ENCODE measurements at regions not wholly inside any gene's neighbourhood (a gene's known extent, or its start where the extent isn't known, plus 50 kb on each side); places are given as distances from the start of the nearest gene placed in this dataset.

- TF ChIP-seq, protein P1, sequence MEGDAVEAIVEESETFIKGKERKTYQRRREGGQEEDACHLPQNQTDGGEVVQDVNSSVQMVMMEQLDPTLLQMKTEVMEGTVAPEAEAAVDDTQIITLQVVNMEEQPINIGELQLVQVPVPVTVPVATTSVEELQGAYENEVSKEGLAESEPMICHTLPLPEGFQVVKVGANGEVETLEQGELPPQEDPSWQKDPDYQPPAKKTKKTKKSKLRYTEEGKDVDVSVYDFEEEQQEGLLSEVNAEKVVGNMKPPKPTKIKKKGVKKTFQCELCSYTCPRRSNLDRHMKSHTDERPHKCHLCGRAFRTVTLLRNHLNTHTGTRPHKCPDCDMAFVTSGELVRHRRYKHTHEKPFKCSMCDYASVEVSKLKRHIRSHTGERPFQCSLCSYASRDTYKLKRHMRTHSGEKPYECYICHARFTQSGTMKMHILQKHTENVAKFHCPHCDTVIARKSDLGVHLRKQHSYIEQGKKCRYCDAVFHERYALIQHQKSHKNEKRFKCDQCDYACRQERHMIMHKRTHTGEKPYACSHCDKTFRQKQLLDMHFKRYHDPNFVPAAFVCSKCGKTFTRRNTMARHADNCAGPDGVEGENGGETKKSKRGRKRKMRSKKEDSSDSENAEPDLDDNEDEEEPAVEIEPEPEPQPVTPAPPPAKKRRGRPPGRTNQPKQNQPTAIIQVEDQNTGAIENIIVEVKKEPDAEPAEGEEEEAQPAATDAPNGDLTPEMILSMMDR (IDR thresholded peaks at IDR 0.05) = peak; percentile 29; the same call in 2 of the 3 replicates
- no peak for TF ChIP-seq USF2 (IDR thresholded peaks at IDR 0.05)
- TF ChIP-seq PBX3 (IDR thresholded peaks at IDR 0.05) = no peak
- TF ChIP-seq MYC (IDR thresholded peaks at IDR 0.05; ENCODE audit: borderline replicate concordance, low read length) = no peak
- TF ChIP-seq GATA3 (IDR thresholded peaks at IDR 0.05; ENCODE audit: borderline replicate concordance) = no peak
- no peak for TF ChIP-seq POLR2AphosphoS2 (conservative IDR thresholded peaks at IDR 0.05; ENCODE audit: low read length)
- TF ChIP-seq MAFK (IDR thresholded peaks at IDR 0.05; ENCODE audit: partially characterized antibody) = no peak
- no peak for TF ChIP-seq CEBPB (IDR thresholded peaks at IDR 0.05)
- no peak for TF ChIP-seq HDAC2 (IDR thresholded peaks at IDR 0.05)
- TF ChIP-seq RAD21 (conservative IDR thresholded peaks at IDR 0.05 in 1 of 2, IDR thresholded peaks at IDR 0.05 in 1 of 2) = peak; percentile 29 to 47; a peak in 3 of 5 replicates
- no peak for TF ChIP-seq HMGXB4 (CRISPR knock-in tag; IDR thresholded peaks at IDR 0.05; ENCODE audit: borderline replicate concordance)
- no peak for TF ChIP-seq POLR2A (IDR thresholded peaks at IDR 0.05; ENCODE audit: low read length)
- no peak for TF ChIP-seq HES2 (IDR thresholded peaks at IDR 0.05)
Measured at GRCh38 chr5:36397901-36398536, 96.3 kb upstream of the RANBP3L start.
